Astrocyte (in vitro differentiated cells and primary cell): ENCODE measurements at regions not wholly inside any gene's neighbourhood (a gene's known extent, or its start where the extent isn't known, plus 50 kb on each side); places are given as distances from the start of the nearest gene placed in this dataset.

Experiments
- DNase-seq: peaks from one replicate; pipeline ENCODE4 v3.0.0-alpha.2; 2010; ENCODE audit warnings: low read depth
- FAIRE-seq: peaks from 2 replicates; lab custom pipeline; 2011; peaks lifted over from hg19 to GRCh38; lab: Jason Lieb, UNC
- H2AFZ ChIP-seq: 2 replicates; pipeline ENCODE4 v1.6.0; 2012; ENCODE audit warnings: low read depth, low read length, inconsistent platforms
- H3K27ac ChIP-seq: 2 replicates; pipeline ENCODE4 v1.5.1; 2011; ENCODE audit warnings: low read depth, low read length, inconsistent platforms
- H3K27me3 ChIP-seq: 2 replicates; pipeline ENCODE4 v1.6.0; 2011; ENCODE audit warnings: low read length, inconsistent platforms; ENCODE audit not compliant: insufficient read depth
- H3K36me3 ChIP-seq: 2 replicates; pipeline ENCODE4 v1.5.1; 2011; ENCODE audit warnings: low read length, inconsistent platforms; ENCODE audit not compliant: insufficient read depth
- H3K4me1 ChIP-seq: 2 replicates; pipeline ENCODE4 v1.5.1; 2011; ENCODE audit warnings: low read length, inconsistent platforms; ENCODE audit not compliant: insufficient read depth
- H3K4me2 ChIP-seq: 2 replicates; pipeline ENCODE4 v1.6.0; 2012; ENCODE audit warnings: low read length, inconsistent platforms
- H3K4me3 ChIP-seq: 2 replicates; pipeline ENCODE4 v1.5.1; 2011; ENCODE audit warnings: low read depth, mild to moderate bottlenecking, low read length, inconsistent platforms; ENCODE audit not compliant: insufficient read depth
- H3K79me2 ChIP-seq: 2 replicates; pipeline ENCODE4 v1.6.0; 2012; ENCODE audit warnings: mild to moderate bottlenecking, low read length, inconsistent platforms; ENCODE audit not compliant: insufficient read depth
- H3K9ac ChIP-seq: 2 replicates; pipeline ENCODE4 v1.6.0; 2012; ENCODE audit warnings: mild to moderate bottlenecking, low read length, inconsistent platforms
- H3K9me3 ChIP-seq: 2 replicates; pipeline ENCODE4 v1.5.1; 2012; ENCODE audit warnings: low read depth, mild to moderate bottlenecking, low read length, inconsistent platforms; ENCODE audit not compliant: insufficient read depth
- H4K20me1 ChIP-seq: 2 replicates; pipeline ENCODE4 v1.6.0; 2012; ENCODE audit warnings: low read length, inconsistent platforms; ENCODE audit not compliant: insufficient read depth
- H3K27ac Mint-ChIP-seq: one replicate; pipeline ENCODE4 v1.8.0; 2021; ENCODE audit warnings: mild to moderate bottlenecking, mixed read lengths; ENCODE audit not compliant: unreplicated experiment
- H3K27me3 Mint-ChIP-seq: one replicate; pipeline ENCODE4 v1.8.0; 2021; ENCODE audit warnings: low read depth, mixed read lengths; ENCODE audit not compliant: unreplicated experiment
- H3K36me3 Mint-ChIP-seq: one replicate; pipeline ENCODE4 v1.8.0; 2021; ENCODE audit warnings: low read depth, mixed read lengths; ENCODE audit not compliant: unreplicated experiment
- H3K4me1 Mint-ChIP-seq: one replicate; pipeline ENCODE4 v1.8.0; 2021; ENCODE audit warnings: low read depth, mixed read lengths; ENCODE audit not compliant: unreplicated experiment
- H3K4me3 Mint-ChIP-seq: one replicate; pipeline ENCODE4 v1.8.0; 2021; ENCODE audit warnings: mild to moderate bottlenecking, moderate library complexity, mixed read lengths; ENCODE audit not compliant: unreplicated experiment
- H3K9me3 Mint-ChIP-seq: one replicate; pipeline ENCODE4 v1.8.0; 2021; ENCODE audit warnings: mild to moderate bottlenecking, mixed read lengths; ENCODE audit not compliant: unreplicated experiment
- CTCF ChIP-seq: IDR thresholded peaks from 2 replicates; pipeline ENCODE4 v1.5.1; 2011; ENCODE audit warnings: low read depth, mild to moderate bottlenecking, inconsistent platforms, low read length, moderate library complexity; ENCODE audit not compliant: insufficient read depth
- EZH2 ChIP-seq: IDR thresholded peaks from 2 replicates; pipeline ENCODE4 v1.6.1; 2012; ENCODE audit warnings: mild to moderate bottlenecking, low read length, inconsistent platforms; ENCODE audit not compliant: insufficient read depth

- no peaks in the 10 kb centered on the region for H3K27me3 Mint-ChIP-seq
- peaks cover 3% of the 10 kb centered on the region for H3K9me3 Mint-ChIP-seq
- Histone ChIP-seq H3K27ac (no peak overlapping the region), H3K4me1 (peaks cover 40% of the 10 kb centered on the region), H3K79me2 (no peaks in the 10 kb centered on the region), H3K36me3 (no peaks in the 10 kb centered on the region), H3K4me2 (peak overlapping the region; percentile 5), H3K9ac (no peak overlapping the region), H3K27me3 (no peaks in the 10 kb centered on the region), H2AFZ (peak overlapping the region; percentile 41), H3K9me3 (peaks cover 2% of the 10 kb centered on the region), H4K20me1 (no peaks in the 10 kb centered on the region), H3K4me3 (no peak overlapping the region)
- no peak for TF ChIP-seq CTCF
- TF ChIP-seq EZH2, result no peak
- FAIRE-seq, result no peak
- H3K4me1 Mint-ChIP-seq, result peaks cover 37% of the 10 kb centered on the region
- peak overlapping the region; percentile 56 for H3K4me3 Mint-ChIP-seq
- no peak for DNase-seq
- peak overlapping the region; percentile 86 for H3K27ac Mint-ChIP-seq
- H3K36me3 Mint-ChIP-seq, result no peaks in the 10 kb centered on the region
Measured at GRCh38 chrX:107567370-107567769, 60.9 kb upstream of the PRPS1 start.

DNA sequence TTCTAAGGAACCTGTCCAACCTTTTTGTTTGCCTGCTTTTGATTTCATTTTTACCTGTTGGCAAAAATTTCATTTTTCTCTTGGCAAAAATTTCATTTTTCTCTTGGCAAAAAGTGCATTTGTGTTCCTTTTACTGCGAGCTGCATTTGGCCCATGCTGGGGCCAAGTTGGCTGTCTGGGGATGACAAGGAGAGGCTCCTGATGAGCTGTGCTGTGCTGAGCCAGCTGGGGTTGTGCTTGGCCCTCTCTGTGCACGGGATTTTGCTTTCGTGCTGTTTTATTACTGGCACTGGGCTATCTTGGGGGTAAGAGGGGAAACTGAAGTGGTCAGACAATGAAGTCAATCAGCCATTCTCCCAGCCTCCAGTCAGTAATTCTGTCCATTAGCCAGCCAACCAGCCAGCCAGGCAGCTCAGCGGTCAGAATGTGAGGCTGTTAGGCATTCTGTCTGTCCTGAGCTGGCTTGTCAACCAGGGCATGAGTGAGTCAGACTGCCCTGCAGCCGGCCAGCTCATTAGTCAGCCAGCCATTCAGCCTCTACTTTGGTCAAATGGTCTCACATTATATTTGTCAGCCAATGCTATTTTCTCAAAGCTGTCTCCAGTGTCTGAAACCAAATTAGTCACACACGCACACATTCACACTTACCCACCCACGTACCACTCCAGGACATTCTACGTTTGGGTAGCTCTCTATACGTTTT is 56.9 kb upstream of the PRPS1 start:
- Histone ChIP-seq H3K4me3 (no peak overlapping the region), H3K4me2 (peak overlapping the region; percentile 46), H4K20me1 (no peaks in the 10 kb centered on the region), H3K4me1 (peaks cover 35% of the 10 kb centered on the region), H3K9me3 (peaks cover 2% of the 10 kb centered on the region), H3K79me2 (no peaks in the 10 kb centered on the region), H3K27me3 (no peaks in the 10 kb centered on the region), H2AFZ (no peak overlapping the region), H3K9ac (peak overlapping the region; percentile 55), H3K27ac (peak overlapping the region; percentile 79), H3K36me3 (no peaks in the 10 kb centered on the region)
- FAIRE-seq, result peak; percentile 100
- peaks cover 3% of the 10 kb centered on the region for H3K9me3 Mint-ChIP-seq
- H3K36me3 Mint-ChIP-seq, result no peaks in the 10 kb centered on the region
- DNase-seq, result peak; percentile 96
- H3K27ac Mint-ChIP-seq, result peak overlapping the region; percentile 93
- no peak overlapping the region for H3K4me3 Mint-ChIP-seq
- TF ChIP-seq CTCF (no peak), EZH2 (no peak)
- no peaks in the 10 kb centered on the region for H3K27me3 Mint-ChIP-seq
- H3K4me1 Mint-ChIP-seq, result peaks cover 27% of the 10 kb centered on the region

DNA sequence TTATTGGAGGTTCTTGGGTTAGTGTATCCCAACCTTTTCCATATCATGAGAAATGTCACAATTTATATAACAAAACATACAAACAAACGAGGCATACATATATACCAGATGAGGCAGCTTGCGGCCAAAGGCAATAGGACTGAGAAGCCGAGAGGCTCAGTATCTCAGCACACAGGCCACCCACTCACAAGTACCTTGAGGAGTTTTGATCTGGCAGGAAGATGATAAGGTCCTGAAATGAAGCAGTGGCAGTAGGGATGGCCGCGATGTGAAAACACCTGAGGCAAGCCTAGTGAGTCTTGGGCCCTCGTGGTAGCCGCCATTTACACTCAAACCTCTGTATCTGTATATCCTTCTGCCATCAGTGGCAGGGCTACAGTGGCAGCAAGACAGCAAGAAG is 55.3 kb upstream of the PRPS1 start:
- no peak overlapping the region for H3K4me2 ChIP-seq
- H3K27ac Mint-ChIP-seq, result no peak overlapping the region
- H3K79me2 ChIP-seq, result no peaks in the 10 kb centered on the region
- no peak overlapping the region for H3K4me3 Mint-ChIP-seq
- H2AFZ ChIP-seq, result no peak overlapping the region
- TF ChIP-seq CTCF (no peak), EZH2 (no peak)
- H3K27me3 ChIP-seq, result no peaks in the 10 kb centered on the region
- H3K27me3 Mint-ChIP-seq, result no peaks in the 10 kb centered on the region
- no peaks in the 10 kb centered on the region for H4K20me1 ChIP-seq
- H3K36me3 Mint-ChIP-seq, result peaks cover 2% of the 10 kb centered on the region
- peaks cover 31% of the 10 kb centered on the region for H3K4me1 ChIP-seq
- DNase-seq (no peak), FAIRE-seq (peak; percentile 78)
- peaks cover 2% of the 10 kb centered on the region for H3K9me3 ChIP-seq
- no peak overlapping the region for H3K9ac ChIP-seq
- H3K36me3 ChIP-seq, result no peaks in the 10 kb centered on the region
- peaks cover 19% of the 10 kb centered on the region for H3K4me1 Mint-ChIP-seq
- H3K27ac ChIP-seq, result peak overlapping the region; percentile 12
- H3K4me3 ChIP-seq, result no peak overlapping the region
- H3K9me3 Mint-ChIP-seq, result peaks cover 3% of the 10 kb centered on the region
